ENCODE measurements at regions not wholly inside any gene's neighbourhood (a gene's known extent, or its start where the extent isn't known, plus 50 kb on each side); places are given as distances from the start of the nearest gene placed in this dataset.

GRCh38 chr11:11780858-11781257 lies 60.9 kb upstream of the USP47 start:
- Histone ChIP-seq H4K20me1 (replicated peaks; ENCODE audit: control insufficient read depth, extremely low read depth, insufficient read depth, low read length) (no peaks in the 10 kb centered on the region), H2AFZ (ENCODE audit: low read depth, low read length) (no peak overlapping the region), H3K4me1 (ENCODE audit: control insufficient read depth, extremely low read depth, insufficient read depth, low read length) (no peaks in the 10 kb centered on the region), H3K9ac (replicated peaks; ENCODE audit: extremely low read depth, insufficient read depth, low read length) (no peak overlapping the region), H3K27me3 (ENCODE audit: control insufficient read depth in 2 of 2, insufficient read depth in 2 of 2, low read length in 2 of 2) (peaks cover 6 to 9% of the 10 kb centered on the region in 2 experiments), H3K27ac (ENCODE audit: insufficient read depth, low read depth, low read length) (no peak overlapping the region), H3K9me1 (replicated peaks; ENCODE audit: control insufficient read depth, extremely low read depth, insufficient read depth, low read length) (no peaks in the 10 kb centered on the region), H3K4me2 (ENCODE audit: insufficient read depth, low read length) (no peak overlapping the region), H3K9me3 (replicated peaks; ENCODE audit: control insufficient read depth, insufficient read depth, low read length) (no peaks in the 10 kb centered on the region), H3K36me3 (ENCODE audit: control insufficient read depth in 2 of 2, extremely low read depth in 1 of 2, insufficient read depth in 2 of 2, low read length in 2 of 2) (no peaks in the 10 kb centered on the region), H3K79me2 (ENCODE audit: control insufficient read depth, insufficient read depth, low read length) (no peaks in the 10 kb centered on the region), H3K4me3 (replicated peaks in 1 of 3; ENCODE audit: insufficient read depth in 1 of 3, low read depth in 1 of 3, low read length in 3 of 3) (no peak overlapping the region)
- DNase-seq (ENCODE audit: low read depth, low spot score) (no peak), FAIRE-seq (no peak)
- no peak for TF ChIP-seq JUN (IDR thresholded peaks at IDR 0.05; ENCODE audit: borderline replicate concordance, insufficient read depth, insufficient read length, low read depth)
- TF ChIP-seq GATA2 (IDR thresholded peaks at IDR 0.05; ENCODE audit: insufficient read depth, insufficient read length, low read depth, low read length), result no peak
- no peak for TF ChIP-seq POLR2AphosphoS5 (IDR thresholded peaks at IDR 0.05; ENCODE audit: insufficient read depth, low read depth, low read length)
- TF ChIP-seq EZH2 (IDR thresholded peaks at IDR 0.05; ENCODE audit: borderline replicate concordance, low read depth, low read length, severe bottlenecking), result no peak
- no peak for TF ChIP-seq MAX (IDR thresholded peaks at IDR 0.05; ENCODE audit: insufficient read depth, insufficient read length)
- TF ChIP-seq CTCF (IDR thresholded peaks at IDR 0.05; ENCODE audit: extremely low read depth in 1 of 2, insufficient read depth in 1 of 2, low read depth in 1 of 2, low read length in 2 of 2), result no peak
- TF ChIP-seq MYC (IDR thresholded peaks at IDR 0.05; ENCODE audit: low read depth, low read length), result no peak
- no peak for TF ChIP-seq POLR2A (IDR thresholded peaks at IDR 0.05; ENCODE audit: low read depth, low read length)
- no peak for TF ChIP-seq FOS (IDR thresholded peaks at IDR 0.05; ENCODE audit: borderline replicate concordance, insufficient read depth, low read length)
- intact Hi-C loops (cut with micrococcal nuclease) (no loop called here), dilution Hi-C loops (cut with MboI; ENCODE audit: extremely low pct_ligation_motif_present, low sequenced_read_pairs) (no loop called here)
- CTCF ChIA-PET, result interaction anchor here (1.3 to 3.3 kb wide), 2 partner anchors 753 to 847 kb away, joined by 4 to 8 read pairs; no protein-coding TSS in a partner anchor
- POLR2A ChIA-PET, result no interaction called here
- no TSS peak for BruUV-seq (replicated peaks)

Data from endothelial cell of umbilical vein (primary cell).